Heart left ventricle (tissue), 13 donors: ENCODE measurements at regions not wholly inside any gene's neighbourhood (a gene's known extent, or its start where the extent isn't known, plus 50 kb on each side); places are given as distances from the start of the nearest gene placed in this dataset.

Experiments
- CTCF ChIP-seq, 12 donors: fragments of 200-600 bp; sonication (generic) in 4 of 12; IDR thresholded peaks; one replicate each; pipeline versions ENCODE4 v1.5.0 to v1.8.0; 2018 to 2022; ENCODE audit warnings: antibody characterized with exemption in 12 of 12, mild to moderate bottlenecking in 5 of 12
- POLR2A ChIP-seq, 2 donors: fragments of 450-650 bp; IDR thresholded peaks; one replicate each; pipeline ENCODE4 v1.6.1; 2017; ENCODE audit warnings: antibody characterized with exemption in 2 of 2, mild to moderate bottlenecking in 2 of 2, moderate library complexity in 2 of 2
- donor health status: ischemic (EF 13 %, LVEDD 7.1; RV severe dilation, severe dysfunction).
- donor health status: DM: no; HTN: yes; CAD: no.
- donor health status: DM: no; HTN: no; CAD: no.
- donor health status: ischemic (EF 25% LVEDD 6.9; RV normal size, moderate dysfunction).
- donor health status: ischemic (EF 25% LVEDD 5.7; RV mildly dilated, moderate dysfunction).
- donor health status: ischemic (EF 35%, LVEDD 5.7; RV mildly dilated, moderate dysfunction).
- donor health status: nonischemic (EF 11% LVEDD 7.7; RV severe dilation, severe dysfunction).
- donor health status: DM: yes; HTN: yes; CAD: no.
- donor health status: PGD.
- donor health status: ischemic (EF 29% LVEDD 5.4; RV normal size, mild dysfunction).
- donor health status: nonischemic (EF 23%, LVEDD 6.1; RV moderate dilation, normal function).

GRCh38 chr1:234756857-234757256, 146.9 kb upstream of the IRF2BP2 start:
- no peak for TF ChIP-seq CTCF (IDR thresholded peaks at IDR 0.05)
- no peak for TF ChIP-seq POLR2A (IDR thresholded peaks at IDR 0.05)
